ENCODE measurements at regions not wholly inside any gene's neighbourhood (a gene's known extent, or its start where the extent isn't known, plus 50 kb on each side); places are given as distances from the start of the nearest gene placed in this dataset.
"Not testable (repeated sequence)": the region's sequence is repeated elsewhere in the genome, so short reads cannot be mapped to it uniquely, and the experiment has no call there.

- no peak for DNase-seq
These were observed 253.0 kb upstream of the FANCL start for GRCh38 chr2:58494071-58494501.

GRCh38 chr2:58484629-58485028, 243.5 kb upstream of the FANCL start:
- DNase-seq = no peak

GRCh38 chr2:58484221-58484620, 243.1 kb upstream of the FANCL start:
- no peak for DNase-seq

- no peak for DNase-seq
These were observed 242.2 kb upstream of the FANCL start for GRCh38 chr2:58483307-58483706.

- no peak for DNase-seq
These were observed 240.5 kb upstream of the FANCL start for GRCh38 chr2:58481670-58482069.

GRCh38 chr2:58480141-58480540, 239.0 kb upstream of the FANCL start:
- DNase-seq = no peak

- no peak for DNase-seq
These were observed 238.5 kb upstream of the FANCL start for GRCh38 chr2:58479535-58480140.

- DNase-seq = no peak
These were observed 235.4 kb upstream of the FANCL start for GRCh38 chr2:58476556-58476955.

GRCh38 chr2:58475756-58476155, 234.6 kb upstream of the FANCL start:
- no peak for DNase-seq

GRCh38 chr2:58473165-58473564, 232.0 kb upstream of the FANCL start:
- no peak for DNase-seq

- no peak for DNase-seq
These were observed 225.7 kb upstream of the FANCL start for GRCh38 chr2:58466804-58467203.

GRCh38 chr2:58466021-58466420, 224.9 kb upstream of the FANCL start:
- DNase-seq = not testable (repeated sequence)

GRCh38 chr2:58460670-58461069, 219.5 kb upstream of the FANCL start:
- DNase-seq = no peak

- DNase-seq = peak; percentile 32
These were observed 208.3 kb upstream of the FANCL start for GRCh38 chr2:58449286-58450010.

- DNase-seq = no peak
These were observed 207.7 kb upstream of the FANCL start for GRCh38 chr2:58448845-58449244.

- no peak for DNase-seq
These were observed 207.0 kb upstream of the FANCL start for GRCh38 chr2:58448065-58448507.

GRCh38 chr2:58447586-58447985, 206.5 kb upstream of the FANCL start:
- DNase-seq = no peak

GRCh38 chr2:58441643-58442042, 200.5 kb upstream of the FANCL start:
- DNase-seq = no peak

GRCh38 chr2:58436872-58437271, 195.7 kb upstream of the FANCL start:
- DNase-seq = no peak

- no peak for DNase-seq
These were observed 194.1 kb upstream of the FANCL start for GRCh38 chr2:58435246-58435645.

GRCh38 chr2:58434692-58435091, 193.6 kb upstream of the FANCL start:
- no peak for DNase-seq

GRCh38 chr2:58432491-58433170, 191.5 kb upstream of the FANCL start:
- DNase-seq = no peak

GRCh38 chr2:58429014-58429875, 188.1 kb upstream of the FANCL start:
- DNase-seq = no peak

Measured in CD4-positive, alpha-beta T cell treated with Interleukin-15 for 1 hour (primary cell).